ENCODE measurements at regions not wholly inside any gene's neighbourhood (a gene's known extent, or its start where the extent isn't known, plus 50 kb on each side); places are given as distances from the start of the nearest gene placed in this dataset.

- Mint-ChIP-seq H3K27ac (no peak overlapping the region), H3K9me3 (no peaks in the 10 kb centered on the region), H3K4me3 (no peak overlapping the region), H3K4me1 (peaks cover 16% of the 10 kb centered on the region), H3K27me3 (peaks cover 9% of the 10 kb centered on the region)
- ATAC-seq = no peak
- no peak for DNase-seq
These were observed 117.4 kb upstream of the LINGO1 start for GRCh38 chr15:77749998-77750540.

- Mint-ChIP-seq H3K27ac (peak overlapping the region in 1 of 2 donors; percentile 61), H3K27me3 (peaks cover 9% of the 10 kb centered on the region), H3K4me1 (peaks cover 16% of the 10 kb centered on the region)
These were observed 116.7 kb upstream of the LINGO1 start for GRCh38 chr15:77749236-77749997.

GRCh38 chr15:77748078-77749064, 115.7 kb upstream of the LINGO1 start:
- Mint-ChIP-seq H3K4me3 (no peak overlapping the region), H3K9me3 (no peaks in the 10 kb centered on the region), H3K27me3 (peaks cover 6% of the 10 kb centered on the region), H3K27ac (peak overlapping the region in 1 of 2 donors; percentile 47), H3K4me1 (peaks cover 16% of the 10 kb centered on the region)
- DNase-seq = no peak
- no peak for ATAC-seq

More at GRCh38 chr15:77749236-77749997, 116.7 kb upstream of the LINGO1 start:
- Mint-ChIP-seq H3K9me3 (no peaks in the 10 kb centered on the region), H3K4me3 (no peak overlapping the region)
- ATAC-seq (no peak), DNase-seq (no peak)

GRCh38 chr15:77747175-77748077, 114.7 kb upstream of the LINGO1 start:
- Mint-ChIP-seq H3K4me3 (no peak overlapping the region), H3K27me3 (no peaks in the 10 kb centered on the region), H3K4me1 (peaks cover 16% of the 10 kb centered on the region), H3K27ac (peak overlapping the region in 1 of 2 donors; percentile 69), H3K9me3 (no peaks in the 10 kb centered on the region)
- ATAC-seq (no peak), DNase-seq (no peak)

- Mint-ChIP-seq H3K9me3 (no peaks in the 10 kb centered on the region), H3K27ac (peak overlapping the region in 1 of 2 donors; percentile 69), H3K27me3 (no peaks in the 10 kb centered on the region), H3K4me1 (peaks cover 16% of the 10 kb centered on the region), H3K4me3 (no peak overlapping the region)
- no peak for DNase-seq
- no peak for ATAC-seq
These were observed 113.8 kb upstream of the LINGO1 start for GRCh38 chr15:77746254-77747174.

- H3K4me3 Mint-ChIP-seq = no peak overlapping the region
- no peaks in the 10 kb centered on the region for H3K9me3 Mint-ChIP-seq
- no peak overlapping the region for H3K27ac Mint-ChIP-seq
- DNase-seq = no peak
- peaks cover 16% of the 10 kb centered on the region for H3K4me1 Mint-ChIP-seq
- H3K27me3 Mint-ChIP-seq = peaks cover 7% of the 10 kb centered on the region
- ATAC-seq = no peak
These were observed 111.7 kb upstream of the LINGO1 start for GRCh38 chr15:77744398-77744797.

GRCh38 chr15:77742570-77742969, 109.9 kb upstream of the LINGO1 start:
- no peak for ATAC-seq
- Mint-ChIP-seq H3K27me3 (peaks cover 21% of the 10 kb centered on the region), H3K9me3 (no peaks in the 10 kb centered on the region)

GRCh38 chr15:77742127-77742526, 109.4 kb upstream of the LINGO1 start:
- Mint-ChIP-seq H3K27me3 (peaks cover 21% of the 10 kb centered on the region), H3K27ac (no peak overlapping the region), H3K4me3 (no peak overlapping the region), H3K4me1 (peaks cover 2% of the 10 kb centered on the region), H3K9me3 (no peaks in the 10 kb centered on the region)
- no peak for DNase-seq
- ATAC-seq = no peak

More at GRCh38 chr15:77742570-77742969, 109.9 kb upstream of the LINGO1 start:
- H3K4me3 Mint-ChIP-seq = no peak overlapping the region
- peaks cover 7% of the 10 kb centered on the region for H3K4me1 Mint-ChIP-seq
- H3K27ac Mint-ChIP-seq = no peak overlapping the region
- DNase-seq = no peak

- H3K4me3 Mint-ChIP-seq = no peak overlapping the region
- ATAC-seq (no peak), DNase-seq (no peak)
- H3K4me1 Mint-ChIP-seq = no peaks in the 10 kb centered on the region
- no peak overlapping the region for H3K27ac Mint-ChIP-seq
- peaks cover 21% of the 10 kb centered on the region for H3K27me3 Mint-ChIP-seq
- no peaks in the 10 kb centered on the region for H3K9me3 Mint-ChIP-seq
These were observed 108.4 kb upstream of the LINGO1 start for GRCh38 chr15:77741106-77741505.

GRCh38 chr15:77739591-77740378, 107.1 kb upstream of the LINGO1 start:
- H3K4me1 Mint-ChIP-seq = no peaks in the 10 kb centered on the region
- ATAC-seq = no peak
- H3K4me3 Mint-ChIP-seq = no peak overlapping the region
- peaks cover 21% of the 10 kb centered on the region for H3K27me3 Mint-ChIP-seq
- peak overlapping the region in 1 of 2 donors; percentile 62 for H3K27ac Mint-ChIP-seq
- no peak for DNase-seq
- H3K9me3 Mint-ChIP-seq = no peaks in the 10 kb centered on the region

- DNase-seq (no peak), ATAC-seq (no peak)
- no peak overlapping the region for H3K27ac Mint-ChIP-seq
- H3K9me3 Mint-ChIP-seq = no peaks in the 10 kb centered on the region
- H3K27me3 Mint-ChIP-seq = peaks cover 21% of the 10 kb centered on the region
- no peak overlapping the region for H3K4me3 Mint-ChIP-seq
- no peaks in the 10 kb centered on the region for H3K4me1 Mint-ChIP-seq
These were observed 106.0 kb upstream of the LINGO1 start for GRCh38 chr15:77738441-77739302.

- Mint-ChIP-seq H3K9me3 (no peaks in the 10 kb centered on the region), H3K4me3 (no peak overlapping the region), H3K4me1 (no peaks in the 10 kb centered on the region), H3K27me3 (peaks cover 21% of the 10 kb centered on the region), H3K27ac (peak overlapping the region in 1 of 2 donors; percentile 41)
- no peak for ATAC-seq
- DNase-seq = no peak
These were observed 105.3 kb upstream of the LINGO1 start for GRCh38 chr15:77738038-77738370.

Measured in stimulated activated naive CD8-positive, alpha-beta T cell treated with anti-CD3 and anti-CD28 coated beads, Interleukin-15, amount 100 ng/mL, for 72 hours (primary cell).